SK-N-SH treated with all-trans-retinoic acid at 6 μM for 48 hours (cell line): ENCODE measurements at regions not wholly inside any gene's neighbourhood (a gene's known extent, or its start where the extent isn't known, plus 50 kb on each side); places are given as distances from the start of the nearest gene placed in this dataset.

Experiments
- ATAC-seq: fragments of 200-7000 bp; cut with Tn5 transposase; 3 replicates; pipeline ENCODE4 v1.9.1; 2020; ENCODE audit warnings: mild to moderate bottlenecking, moderate library complexity
- ARNTL ChIP-seq: fragments of 450-650 bp; formaldehyde crosslinking; IDR thresholded peaks from 2 replicates; pipeline ENCODE4 v1.5.0; 2020; ENCODE audit warnings: low read depth, mild to moderate bottlenecking, moderate library complexity, borderline replicate concordance
- BACH2 ChIP-seq: fragments of 250-450 bp; sonication (Bioruptor Pico); IDR thresholded peaks from 2 replicates; pipeline ENCODE4 v1.9.0; 2021; ENCODE audit warnings: mild to moderate bottlenecking, borderline replicate concordance
- CREB5 ChIP-seq: fragments of 250-450 bp; sonication (Bioruptor Pico); IDR thresholded peaks from 2 replicates; pipeline ENCODE4 v1.5.1; 2020; ENCODE audit warnings: low read depth, mild to moderate bottlenecking, moderate library complexity
- CSDC2 ChIP-seq: fragments of 250-450 bp; sonication (Bioruptor Pico); IDR thresholded peaks from 2 replicates; pipeline ENCODE4 v1.5.0; 2020; ENCODE audit warnings: mild to moderate bottlenecking, moderate library complexity
- CSRNP3 ChIP-seq: fragments of 250-450 bp; sonication (Bioruptor Pico); IDR thresholded peaks from 2 replicates; pipeline ENCODE4 v1.5.1; 2021; ENCODE audit warnings: mild to moderate bottlenecking, moderate library complexity
- ESRRG ChIP-seq: fragments of 250-450 bp; sonication (Bioruptor Pico); IDR thresholded peaks from 2 replicates; pipeline ENCODE4 v1.6.1; 2021; ENCODE audit warnings: mild to moderate bottlenecking
- ISL1 ChIP-seq: fragments of 250-450 bp; sonication (Bioruptor Pico); IDR thresholded peaks from 2 replicates; pipeline ENCODE4 v2.1.2; 2022; ENCODE audit warnings: mild to moderate bottlenecking, moderate library complexity
- OSR1 ChIP-seq: fragments of 250-450 bp; sonication (Bioruptor Pico); IDR thresholded peaks from 2 replicates; pipeline ENCODE4 v1.8.0; 2022; ENCODE audit warnings: moderate library complexity, mild to moderate bottlenecking, inconsistent platforms
- POU6F1 ChIP-seq: fragments of 250-450 bp; sonication (Bioruptor Pico); IDR thresholded peaks from 2 replicates; pipeline ENCODE4 v1.8.0; 2021; ENCODE audit warnings: low read depth, mild to moderate bottlenecking, moderate library complexity, borderline replicate concordance
- PPARA ChIP-seq: fragments of 250-450 bp; sonication (Bioruptor Pico); IDR thresholded peaks from 2 replicates; pipeline ENCODE4 v1.5.0; 2020; ENCODE audit warnings: mild to moderate bottlenecking, borderline replicate concordance
- RARB ChIP-seq: fragments of 250-450 bp; sonication (Bioruptor Pico); IDR thresholded peaks from 2 replicates; pipeline ENCODE4 v1.8.0; 2021; ENCODE audit warnings: mild to moderate bottlenecking, moderate library complexity
- SNAI2 ChIP-seq: fragments of 250-450 bp; sonication (Bioruptor Pico); IDR thresholded peaks from 2 replicates; pipeline ENCODE4 v1.5.0; 2020; ENCODE audit warnings: mild to moderate bottlenecking, moderate library complexity
- TCF4 ChIP-seq: fragments of 250-450 bp; sonication (Bioruptor Pico); IDR thresholded peaks from 2 replicates; pipeline ENCODE4 v1.8.0; 2021; ENCODE audit warnings: mild to moderate bottlenecking, moderate library complexity, borderline replicate concordance
- TSHZ2 ChIP-seq: fragments of 250-450 bp; sonication (Bioruptor Pico); IDR thresholded peaks from 2 replicates; pipeline ENCODE4 v1.5.0; 2020; ENCODE audit warnings: mild to moderate bottlenecking, moderate library complexity
- ZC3H10 ChIP-seq: fragments of 250-450 bp; sonication (Bioruptor Pico); IDR thresholded peaks from 2 replicates; pipeline ENCODE4 v1.5.1; 2021; ENCODE audit warnings: mild to moderate bottlenecking, moderate library complexity
- ZFP3 ChIP-seq: fragments of 250-450 bp; sonication (Bioruptor Pico); IDR thresholded peaks from 2 replicates; pipeline ENCODE4 v1.5.0; 2020; ENCODE audit warnings: mild to moderate bottlenecking, moderate library complexity
- ZFP30 ChIP-seq: fragments of 450-650 bp; formaldehyde crosslinking; IDR thresholded peaks from 2 replicates; pipeline ENCODE4 v1.5.0; 2022; ENCODE audit warnings: mild to moderate bottlenecking, moderate library complexity
- ZNF70 ChIP-seq: fragments of 450-650 bp; formaldehyde crosslinking; IDR thresholded peaks from 2 replicates; pipeline ENCODE4 v1.5.0; 2020; ENCODE audit warnings: mild to moderate bottlenecking, moderate library complexity
- ZNF8 ChIP-seq: fragments of 450-650 bp; formaldehyde crosslinking; IDR thresholded peaks from 2 replicates; pipeline ENCODE4 v1.5.0; 2020; ENCODE audit warnings: mild to moderate bottlenecking, moderate library complexity

GRCh38 chr3:95028688-95029087 lies 965.8 kb downstream of the NSUN3 start:
- ATAC-seq, result no peak
- no peak for TF ChIP-seq OSR1 (CRISPR knock-in tag)
- TF ChIP-seq CSRNP3, result no peak

- TF ChIP-seq ZFP3 (CRISPR knock-in tag), result no peak
- no peak for TF ChIP-seq RARB
- no peak for TF ChIP-seq POU6F1
- TF ChIP-seq, all 23 proteins: peak for 0
- ATAC-seq, result no peak
These were observed 966.8 kb downstream of the NSUN3 start for GRCh38 chr3:95029644-95030043.

GRCh38 chr3:95036526-95037021 lies 973.7 kb downstream of the NSUN3 start:
- ATAC-seq, result no peak
- TF ChIP-seq ARNTL (CRISPR knock-in tag) (no peak), RARB (no peak), ZFP30 (CRISPR knock-in tag) (no peak), TCF4 (no peak), POU6F1 (no peak), ZNF70 (no peak), CREB5 (CRISPR knock-in tag) (no peak), BACH2 (no peak), ZFP3 (CRISPR knock-in tag) (no peak), OSR1 (CRISPR knock-in tag) (no peak), PPARA (CRISPR knock-in tag) (no peak), ZC3H10 (no peak), CSRNP3 (no peak), ISL1 (CRISPR knock-in tag) (no peak), ZNF8 (no peak), ESRRG (CRISPR knock-in tag) (no peak), TSHZ2 (CRISPR knock-in tag) (no peak), CSDC2 (no peak)

- TF ChIP-seq POU6F1 (no peak), SNAI2 (CRISPR knock-in tag) (no peak), ESRRG (CRISPR knock-in tag) (no peak), TSHZ2 (CRISPR knock-in tag) (no peak)
- ATAC-seq, result no peak
These were observed 974.2 kb downstream of the NSUN3 start for GRCh38 chr3:95037097-95037496.
